Esophagus muscularis mucosa (tissue), 4 donors: ENCODE measurements at regions not wholly inside any gene's neighbourhood (a gene's known extent, or its start where the extent isn't known, plus 50 kb on each side); places are given as distances from the start of the nearest gene placed in this dataset.

Experiments used
- CTCF ChIP-seq, 3 experiments: fragments of 200-600 bp in 2 of 3; fragments of 450-650 bp in 1 of 3; sonication (generic) in 2 of 3; IDR thresholded peaks; one replicate each; pipeline ENCODE4 v1.5.1; 2017 to 2019; ENCODE audit warnings: antibody characterized with exemption in 3 of 3, mild to moderate bottlenecking in 2 of 3, moderate library complexity in 1 of 3
- EP300 ChIP-seq: sonication (generic); formaldehyde crosslinking; IDR thresholded peaks from one replicate; pipeline ENCODE4 v1.6.1; 2017; ENCODE audit warnings: antibody characterized with exemption
- POLR2A ChIP-seq: fragments of 450-650 bp; IDR thresholded peaks from one replicate; pipeline ENCODE4 v1.6.1; 2017; ENCODE audit warnings: antibody characterized with exemption, moderate library complexity, mild to moderate bottlenecking, low read depth
- POLR2AphosphoS5 ChIP-seq, 2 donors: sonication (generic); formaldehyde crosslinking; IDR thresholded peaks; one replicate each; pipeline ENCODE4 v1.6.1; 2017; ENCODE audit warnings: antibody characterized with exemption in 2 of 2

- TF ChIP-seq CTCF (IDR thresholded peaks at IDR 0.05) (no peak), POLR2A (no peak), EP300 (no peak), POLR2AphosphoS5 (IDR thresholded peaks at IDR 0.05) (no peak)
These were observed 274.8 kb downstream of the SEMA3D start for GRCh38 chr7:84912018-84912417.
